AG09309 (cell line): ENCODE measurements at regions not wholly inside any gene's neighbourhood (a gene's known extent, or its start where the extent isn't known, plus 50 kb on each side); places are given as distances from the start of the nearest gene placed in this dataset.

Experiments
- DNase-seq: peaks from one replicate; pipeline ENCODE4 v3.0.0-alpha.2; 2010; ENCODE audit warnings: low read depth
- H3K4me3 ChIP-seq: 2 replicates; pipeline ENCODE4 v1.5.1; 2011; ENCODE audit warnings: mild to moderate bottlenecking, low read depth, low read length, moderate library complexity; ENCODE audit not compliant: control insufficient read depth
- TF ChIP-seq, protein P1 (sequence below): IDR thresholded peaks from 2 replicates; pipeline ENCODE4 v1.5.1; 2011; ENCODE audit warnings: mild to moderate bottlenecking, low read depth, low read length, inconsistent platforms; ENCODE audit not compliant: insufficient read depth, control insufficient read depth; ENCODE audit errors: missing control alignments

DNA sequence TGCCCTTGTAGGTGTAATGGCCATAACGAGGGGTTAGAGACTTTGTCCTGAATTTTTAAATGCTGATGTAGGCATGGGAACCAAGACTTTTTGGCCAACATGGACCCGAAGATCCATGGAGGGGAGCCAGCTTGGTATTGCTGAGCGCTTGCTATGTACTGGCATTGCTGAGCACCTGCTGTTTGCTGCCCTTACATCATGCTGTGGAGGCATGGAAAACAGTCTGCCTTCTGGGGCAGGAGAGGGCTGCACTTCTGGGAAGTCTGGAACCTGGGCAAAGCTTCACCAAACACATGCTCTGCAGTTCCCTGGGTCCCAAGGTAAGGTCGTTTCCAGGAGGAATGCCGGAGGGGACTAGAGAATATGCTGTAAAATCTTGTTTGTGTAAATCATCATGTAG, 86.3 kb upstream of the CNIH3 start:
- DNase-seq: no peak
- TF ChIP-seq, protein P1, sequence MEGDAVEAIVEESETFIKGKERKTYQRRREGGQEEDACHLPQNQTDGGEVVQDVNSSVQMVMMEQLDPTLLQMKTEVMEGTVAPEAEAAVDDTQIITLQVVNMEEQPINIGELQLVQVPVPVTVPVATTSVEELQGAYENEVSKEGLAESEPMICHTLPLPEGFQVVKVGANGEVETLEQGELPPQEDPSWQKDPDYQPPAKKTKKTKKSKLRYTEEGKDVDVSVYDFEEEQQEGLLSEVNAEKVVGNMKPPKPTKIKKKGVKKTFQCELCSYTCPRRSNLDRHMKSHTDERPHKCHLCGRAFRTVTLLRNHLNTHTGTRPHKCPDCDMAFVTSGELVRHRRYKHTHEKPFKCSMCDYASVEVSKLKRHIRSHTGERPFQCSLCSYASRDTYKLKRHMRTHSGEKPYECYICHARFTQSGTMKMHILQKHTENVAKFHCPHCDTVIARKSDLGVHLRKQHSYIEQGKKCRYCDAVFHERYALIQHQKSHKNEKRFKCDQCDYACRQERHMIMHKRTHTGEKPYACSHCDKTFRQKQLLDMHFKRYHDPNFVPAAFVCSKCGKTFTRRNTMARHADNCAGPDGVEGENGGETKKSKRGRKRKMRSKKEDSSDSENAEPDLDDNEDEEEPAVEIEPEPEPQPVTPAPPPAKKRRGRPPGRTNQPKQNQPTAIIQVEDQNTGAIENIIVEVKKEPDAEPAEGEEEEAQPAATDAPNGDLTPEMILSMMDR: no peak
- no peak overlapping the region for H3K4me3 ChIP-seq

- DNase-seq: no peak
- H3K4me3 ChIP-seq: no peak overlapping the region
- TF ChIP-seq, protein P1: no peak
These were observed 82.6 kb upstream of the CNIH3 start for GRCh38 chr1:224533517-224533916.

DNA sequence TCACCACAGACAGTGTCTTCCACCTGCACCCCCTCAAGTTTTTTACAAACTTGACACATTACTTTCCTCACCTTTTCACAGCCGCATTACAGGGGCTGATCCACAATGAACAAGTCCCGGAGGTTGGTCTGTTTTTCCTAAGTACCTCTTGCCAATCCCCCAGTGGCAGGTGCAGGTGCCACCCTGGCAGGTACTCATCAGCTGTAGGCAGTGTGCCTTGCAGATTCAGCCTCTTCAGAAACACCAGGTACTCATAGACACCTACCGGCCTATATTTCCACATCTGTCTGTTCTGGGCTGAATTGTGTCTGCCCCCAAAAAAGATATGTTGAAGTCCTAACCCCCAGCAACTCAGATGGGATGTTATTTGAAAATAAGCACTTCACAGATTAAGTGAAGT, 81.4 kb upstream of the CNIH3 start:
- TF ChIP-seq, protein P1: no peak
- no peak overlapping the region for H3K4me3 ChIP-seq
- no peak for DNase-seq

- DNase-seq: no peak
- TF ChIP-seq, protein P1: no peak
- no peak overlapping the region for H3K4me3 ChIP-seq
These were observed 80.5 kb upstream of the CNIH3 start for GRCh38 chr1:224535641-224536040.

- TF ChIP-seq, protein P1: no peak
- H3K4me3 ChIP-seq: no peak overlapping the region
- no peak for DNase-seq
These were observed 76.1 kb upstream of the CNIH3 start for GRCh38 chr1:224539971-224540370.

DNA sequence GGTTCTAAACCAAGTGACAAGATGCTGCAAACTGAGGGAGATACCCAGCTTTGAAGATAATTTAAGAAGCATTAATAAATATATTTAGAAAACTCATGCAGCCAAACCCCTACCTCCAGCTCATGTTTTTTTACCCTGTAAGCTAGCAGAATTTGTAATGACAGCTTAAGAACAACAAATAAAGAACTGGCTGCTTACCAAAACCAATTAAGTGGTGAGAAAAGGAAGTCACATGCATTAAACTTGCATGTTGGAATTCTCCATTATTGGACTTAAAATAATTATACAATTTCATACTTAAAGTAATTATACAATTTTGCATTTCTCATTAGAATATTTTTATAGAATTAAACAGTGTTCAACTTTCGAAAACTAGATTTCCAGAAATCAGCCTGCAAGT, 75.6 kb upstream of the CNIH3 start:
- TF ChIP-seq, protein P1: no peak
- no peak overlapping the region for H3K4me3 ChIP-seq
- no peak for DNase-seq
